ENCODE measurements at regions not wholly inside any gene's neighbourhood (a gene's known extent, or its start where the extent isn't known, plus 50 kb on each side); places are given as distances from the start of the nearest gene placed in this dataset.
"Not testable (repeated sequence)": the region's sequence is repeated elsewhere in the genome, so short reads cannot be mapped to it uniquely, and the experiment has no call there.

GRCh38 chr5:68822796-68823195 is 271.0 kb upstream of the SLC30A5 start:
- no peak for DNase-seq

- no peak for DNase-seq
Measured at GRCh38 chr5:68823301-68823700, 270.5 kb upstream of the SLC30A5 start.

- no peak for DNase-seq
Measured at GRCh38 chr5:68830377-68830898, 263.4 kb upstream of the SLC30A5 start.

GRCh38 chr5:68834491-68834981 is 259.3 kb upstream of the SLC30A5 start:
- no peak for DNase-seq

GRCh38 chr5:68838157-68838718 is 255.6 kb upstream of the SLC30A5 start:
- no peak for DNase-seq

- no peak for DNase-seq
Measured at GRCh38 chr5:68839019-68839552, 254.7 kb upstream of the SLC30A5 start.

GRCh38 chr5:68843624-68844364 is 250.0 kb upstream of the SLC30A5 start:
- DNase-seq = no peak

- no peak for DNase-seq
Measured at GRCh38 chr5:68845131-68845530, 248.7 kb upstream of the SLC30A5 start.

GRCh38 chr5:68846828-68847227 is 247.0 kb upstream of the SLC30A5 start:
- DNase-seq = no peak

- no peak for DNase-seq
Measured at GRCh38 chr5:68848091-68848490, 245.7 kb upstream of the SLC30A5 start.

GRCh38 chr5:68849103-68849502 is 244.7 kb upstream of the SLC30A5 start:
- DNase-seq = no peak

GRCh38 chr5:68849906-68850305 is 243.9 kb upstream of the SLC30A5 start:
- DNase-seq = no peak

GRCh38 chr5:68861099-68861498 is 232.7 kb upstream of the SLC30A5 start:
- no peak for DNase-seq

GRCh38 chr5:68862560-68862959 is 231.3 kb upstream of the SLC30A5 start:
- no peak for DNase-seq

GRCh38 chr5:68865192-68865591 is 228.6 kb upstream of the SLC30A5 start:
- DNase-seq = not testable (repeated sequence)

GRCh38 chr5:68872088-68872839 is 221.6 kb upstream of the SLC30A5 start:
- DNase-seq = no peak

GRCh38 chr5:68873198-68873597 is 220.6 kb upstream of the SLC30A5 start:
- DNase-seq = no peak

GRCh38 chr5:68875351-68875750 is 218.5 kb upstream of the SLC30A5 start:
- no peak for DNase-seq

GRCh38 chr5:68883436-68883835 is 210.4 kb upstream of the SLC30A5 start:
- DNase-seq = no peak

- DNase-seq = no peak
Measured at GRCh38 chr5:68884144-68884754, 209.6 kb upstream of the SLC30A5 start.

GRCh38 chr5:68884883-68885282 is 208.9 kb upstream of the SLC30A5 start:
- DNase-seq = no peak

- DNase-seq = no peak
Measured at GRCh38 chr5:68886814-68887213, 207.0 kb upstream of the SLC30A5 start.

- no peak for DNase-seq
Measured at GRCh38 chr5:68891718-68892117, 202.1 kb upstream of the SLC30A5 start.
